ENCODE measurements at regions not wholly inside any gene's neighbourhood (a gene's known extent, or its start where the extent isn't known, plus 50 kb on each side); places are given as distances from the start of the nearest gene placed in this dataset.
"Not testable (repeated sequence)": the region's sequence is repeated elsewhere in the genome, so short reads cannot be mapped to it uniquely, and the experiment has no call there.

GRCh38 chr20:2203436-2203835 is 92.4 kb upstream of the TGM3 start:
- DNase-seq (ENCODE audit: low read depth in 4 of 4, low spot score in 3 of 4) = no peak

DNA sequence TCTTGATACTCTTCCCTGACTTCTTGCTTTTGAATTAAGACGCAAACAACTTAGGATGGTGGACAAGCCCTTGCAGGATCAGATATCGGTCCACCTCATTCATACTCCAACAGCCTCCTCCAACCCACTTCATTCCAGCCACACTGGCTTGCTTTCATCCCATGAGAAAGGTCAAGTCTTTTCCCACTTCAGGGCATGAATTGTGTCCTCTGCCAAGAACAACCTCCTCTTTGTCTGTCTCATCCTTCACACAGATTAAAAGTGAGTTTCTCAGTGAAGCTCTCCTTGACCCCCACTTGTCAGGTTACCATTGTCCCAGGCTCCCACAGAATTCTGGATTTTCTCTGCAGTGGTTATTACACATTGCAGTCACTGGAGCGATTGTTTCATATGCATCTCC is 91.8 kb upstream of the TGM3 start:
- DNase-seq (ENCODE audit: low read depth in 4 of 4, low spot score in 3 of 4) = no peak

GRCh38 chr20:2206957-2207769 is 88.6 kb upstream of the TGM3 start:
- DNase-seq (ENCODE audit: low read depth in 4 of 4, low spot score in 3 of 4) = peak; percentile 46 to 64 (median 52)

GRCh38 chr20:2207770-2208097 is 88.1 kb upstream of the TGM3 start:
- DNase-seq (ENCODE audit: low read depth in 4 of 4, low spot score in 3 of 4) = no peak

DNA sequence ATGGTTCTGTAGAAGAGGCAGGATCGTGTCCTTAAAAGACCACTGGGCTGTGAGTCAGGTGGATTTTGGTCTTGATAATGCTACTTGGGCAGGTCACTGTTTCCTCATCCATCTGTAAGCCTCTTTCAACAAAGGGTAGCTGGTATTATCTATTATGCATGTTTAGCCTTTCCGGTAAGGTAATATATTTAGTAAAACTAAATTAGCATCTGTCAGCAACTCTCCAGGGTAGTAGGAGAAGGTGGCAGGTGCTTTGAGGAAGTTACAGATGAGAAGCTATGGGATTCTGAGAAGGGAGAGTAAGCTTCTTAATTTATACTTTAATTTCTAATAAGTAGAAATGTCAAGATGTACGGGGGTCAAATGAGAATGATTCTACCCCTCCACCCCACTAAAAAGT is 86.9 kb upstream of the TGM3 start:
- DNase-seq (ENCODE audit: low read depth in 4 of 4, low spot score in 3 of 4) = no peak

GRCh38 chr20:2210646-2211552 is 84.9 kb upstream of the TGM3 start:
- DNase-seq (ENCODE audit: low read depth in 4 of 4, low spot score in 3 of 4) = no peak

DNA sequence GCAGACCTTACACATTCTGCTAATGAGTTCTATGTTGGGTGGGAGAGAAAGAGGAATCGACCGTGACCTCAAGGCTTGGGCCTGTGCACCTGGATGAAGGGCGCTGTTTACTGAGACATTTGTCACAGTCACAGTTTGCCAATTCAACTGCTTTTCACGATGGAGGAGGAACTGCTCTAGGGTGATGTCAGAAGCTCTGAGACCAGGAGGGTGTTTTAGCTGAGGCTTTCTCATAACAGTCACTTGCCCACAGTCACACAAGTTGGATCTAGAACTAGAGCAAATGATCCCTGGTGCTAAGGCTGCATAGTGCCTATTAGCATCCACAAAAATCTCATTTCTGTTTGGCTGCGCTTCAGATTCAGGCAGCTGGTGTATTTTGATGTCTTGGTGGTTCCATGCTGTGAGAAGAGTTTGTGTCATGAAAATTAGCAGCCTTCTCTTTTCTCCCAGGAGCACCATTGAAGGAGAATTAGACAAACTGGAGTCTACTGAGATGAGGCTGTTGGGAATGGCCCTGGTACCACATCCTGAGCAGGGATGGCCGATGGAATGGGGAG is 83.3 kb upstream of the TGM3 start:
- DNase-seq (ENCODE audit: low read depth in 4 of 4, low spot score in 3 of 4) = no peak

GRCh38 chr20:2213401-2213800 is 82.4 kb upstream of the TGM3 start:
- no peak for DNase-seq (ENCODE audit: low read depth in 4 of 4, low spot score in 3 of 4)

DNA sequence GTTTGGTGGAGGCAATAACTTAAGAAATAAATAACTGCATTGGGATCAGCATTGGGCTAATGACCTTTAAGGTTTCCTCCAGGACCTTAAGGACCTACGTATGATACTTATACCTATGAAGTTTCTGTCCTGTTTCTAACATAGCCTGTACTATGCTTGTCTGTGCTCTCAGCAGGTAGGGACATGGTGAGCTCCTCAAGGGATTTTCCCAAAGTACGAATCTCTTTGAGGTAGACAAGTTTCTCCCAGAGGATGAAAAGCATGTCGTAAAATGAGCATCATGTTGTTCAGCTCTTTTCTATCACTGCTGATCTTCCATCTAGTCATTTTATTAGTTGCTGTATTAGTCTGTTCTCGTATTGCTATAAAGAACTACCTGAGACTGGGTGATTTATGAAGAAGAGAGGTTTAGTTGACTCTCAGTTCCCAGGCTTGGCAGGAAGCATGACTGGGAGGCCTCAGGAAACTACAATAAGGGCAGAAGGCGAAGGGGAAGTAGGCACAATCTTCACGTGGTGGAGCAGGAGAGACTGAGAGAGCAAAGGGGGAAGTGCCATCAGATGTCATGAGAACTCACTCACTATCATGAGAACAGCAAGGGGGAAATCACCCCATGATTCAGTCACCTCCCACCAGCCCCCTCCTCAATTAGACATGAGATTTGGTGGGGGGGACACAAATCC is 77.8 kb upstream of the TGM3 start:
- no peak for DNase-seq (ENCODE audit: low read depth in 4 of 4, low spot score in 3 of 4)

DNA sequence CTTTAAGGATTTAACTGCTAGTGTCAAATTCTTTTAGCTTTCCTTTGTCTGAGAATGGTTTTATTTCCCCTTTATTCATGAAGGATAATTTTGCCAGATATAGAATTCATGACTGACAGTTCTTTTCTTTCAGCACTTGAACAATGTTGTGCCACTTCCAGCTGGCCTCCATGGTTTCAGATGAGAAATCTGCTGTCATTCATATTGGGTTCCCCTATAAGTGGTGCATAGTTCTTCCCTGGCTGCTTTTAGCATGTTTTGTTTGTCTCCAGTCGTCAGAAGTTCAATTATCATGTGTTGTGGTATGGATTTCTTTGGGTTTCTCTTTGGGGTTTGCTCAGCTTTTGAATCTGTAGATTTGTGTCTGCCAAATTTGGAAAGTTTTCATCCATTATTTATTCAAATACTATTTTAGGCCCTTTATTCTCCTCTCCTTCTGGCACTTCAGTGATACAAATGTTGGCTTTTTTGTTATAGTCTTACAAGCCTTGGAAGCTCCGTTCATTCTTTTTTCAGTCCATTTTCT is 76.3 kb upstream of the TGM3 start:
- DNase-seq (ENCODE audit: low read depth in 4 of 4, low spot score in 3 of 4) = no peak

DNA sequence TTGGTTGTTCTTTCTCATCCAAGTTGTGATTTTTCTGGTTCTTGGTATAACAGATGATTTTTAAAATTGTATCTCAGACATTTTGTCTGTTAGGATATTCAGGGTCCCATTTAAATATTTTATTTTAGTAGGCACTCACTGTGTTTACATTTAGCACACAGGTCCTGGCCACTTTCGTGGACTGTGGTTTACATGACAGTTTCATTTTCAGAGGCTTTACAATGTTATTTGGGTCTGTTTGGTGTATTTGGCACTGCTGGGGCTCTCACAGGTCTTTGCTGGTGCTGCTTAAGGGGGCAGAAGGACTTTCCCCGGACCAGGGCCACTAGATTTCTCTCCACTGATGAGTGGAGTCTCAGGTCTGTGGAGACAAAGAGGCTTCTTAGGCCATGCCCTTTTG is 75.5 kb upstream of the TGM3 start:
- DNase-seq (ENCODE audit: low read depth in 4 of 4, low spot score in 3 of 4) = no peak

- DNase-seq (ENCODE audit: low read depth in 4 of 4, low spot score in 3 of 4) = no peak
Observed at GRCh38 chr20:2221921-2222320, 73.9 kb upstream of the TGM3 start.

- no peak for DNase-seq (ENCODE audit: low read depth in 4 of 4, low spot score in 3 of 4)
Observed at GRCh38 chr20:2223558-2224367, 72.0 kb upstream of the TGM3 start.

DNA sequence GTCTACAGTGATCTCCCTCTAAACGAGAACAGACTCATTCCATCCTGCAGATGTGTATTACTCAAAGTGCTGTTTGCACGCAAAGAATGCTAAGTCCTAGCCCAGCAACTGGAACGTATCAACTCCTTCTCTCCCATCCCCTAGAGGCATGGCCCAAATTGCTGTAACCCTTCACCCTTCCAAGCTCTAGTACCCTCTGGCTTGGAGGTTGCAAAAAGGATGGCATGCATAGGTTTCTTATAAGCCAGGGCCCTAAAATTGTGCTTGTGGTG is 71.5 kb upstream of the TGM3 start:
- no peak for DNase-seq (ENCODE audit: low read depth in 4 of 4, low spot score in 3 of 4)

- not testable (repeated sequence) for DNase-seq (ENCODE audit: low read depth in 4 of 4, low spot score in 3 of 4)
Observed at GRCh38 chr20:2227285-2227684, 68.5 kb upstream of the TGM3 start.

DNA sequence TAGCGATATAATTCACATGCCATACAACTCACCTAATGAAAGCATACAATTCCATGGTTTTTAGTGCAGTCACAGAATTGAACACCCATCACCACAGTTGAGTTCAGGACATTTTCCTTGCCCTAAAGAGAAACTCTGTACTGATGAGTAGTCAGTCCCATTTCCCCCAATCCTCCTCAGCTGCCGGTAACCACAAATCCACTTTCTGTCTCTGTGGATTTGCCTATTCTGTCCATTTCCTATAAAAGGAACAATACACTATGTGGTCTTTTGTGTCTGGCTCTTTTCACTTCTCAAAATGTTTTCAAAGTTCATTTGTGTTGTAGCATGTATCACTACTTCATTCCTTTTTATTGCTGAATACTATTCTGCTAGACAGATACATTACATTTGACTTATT is 67.9 kb upstream of the TGM3 start:
- no peak for DNase-seq (ENCODE audit: low read depth in 4 of 4, low spot score in 3 of 4)

DNA sequence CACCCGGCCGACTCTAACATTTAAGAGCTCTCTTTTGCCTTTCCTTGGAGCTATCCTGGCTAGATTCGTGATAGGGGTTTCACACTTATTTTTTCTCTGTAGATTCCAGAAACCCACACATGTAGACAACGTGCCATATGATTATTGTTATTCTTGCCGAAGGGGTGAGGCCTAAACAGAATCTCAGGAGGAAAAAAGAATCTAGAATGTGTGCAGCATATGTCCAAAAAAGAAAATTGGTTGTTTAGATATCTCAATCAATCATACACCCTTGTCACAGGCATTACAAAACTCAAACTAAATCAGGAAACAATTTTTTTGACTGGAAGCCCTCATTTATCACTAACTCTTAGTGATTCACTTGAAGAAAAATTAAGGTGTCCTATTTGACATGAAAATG is 66.9 kb upstream of the TGM3 start:
- no peak for DNase-seq (ENCODE audit: low read depth in 4 of 4, low spot score in 3 of 4)

GRCh38 chr20:2230726-2231488 is 64.9 kb upstream of the TGM3 start:
- no peak for DNase-seq (ENCODE audit: low read depth in 4 of 4, low spot score in 3 of 4)

GRCh38 chr20:2231701-2232100 is 64.1 kb upstream of the TGM3 start:
- no peak for DNase-seq (ENCODE audit: low read depth in 4 of 4, low spot score in 3 of 4)
